ENCODE measurements at regions not wholly inside any gene's neighbourhood (a gene's known extent, or its start where the extent isn't known, plus 50 kb on each side); places are given as distances from the start of the nearest gene placed in this dataset.

DNA sequence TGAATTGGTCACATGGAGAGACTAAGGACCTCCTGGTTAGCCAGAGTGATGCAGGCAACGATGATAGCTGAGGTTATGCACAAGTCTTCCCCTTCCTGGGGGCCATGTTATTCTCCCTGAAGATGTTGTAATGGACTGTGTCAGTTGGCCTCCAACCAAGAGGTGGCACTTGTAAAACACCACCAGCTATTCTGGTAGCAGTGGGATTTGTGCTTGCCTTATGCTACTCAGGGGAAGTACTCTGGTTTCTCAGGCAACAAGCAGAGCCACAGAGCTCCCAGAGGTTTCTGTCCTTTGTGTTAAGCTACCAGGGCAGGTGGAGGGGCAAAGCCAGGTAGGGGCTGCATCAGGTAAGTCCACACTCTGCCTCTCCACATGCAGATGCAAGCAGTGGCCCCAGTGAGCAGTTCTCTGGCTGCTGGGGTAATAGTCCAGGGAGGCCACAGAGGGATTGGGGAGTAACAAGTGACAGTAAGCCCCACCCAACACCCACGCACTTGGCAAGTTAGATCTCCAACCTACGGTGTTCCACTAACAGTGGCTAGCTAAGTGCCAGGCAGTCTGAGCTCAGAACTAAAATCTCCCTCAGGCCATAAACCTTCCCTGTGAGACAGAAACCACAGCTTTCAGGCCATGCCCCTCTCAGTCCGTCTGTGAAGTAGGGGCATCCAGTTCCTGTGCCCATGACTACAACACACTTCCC lies 99.7 kb downstream of the RND3 start:
- TF ChIP-seq, protein P1, sequence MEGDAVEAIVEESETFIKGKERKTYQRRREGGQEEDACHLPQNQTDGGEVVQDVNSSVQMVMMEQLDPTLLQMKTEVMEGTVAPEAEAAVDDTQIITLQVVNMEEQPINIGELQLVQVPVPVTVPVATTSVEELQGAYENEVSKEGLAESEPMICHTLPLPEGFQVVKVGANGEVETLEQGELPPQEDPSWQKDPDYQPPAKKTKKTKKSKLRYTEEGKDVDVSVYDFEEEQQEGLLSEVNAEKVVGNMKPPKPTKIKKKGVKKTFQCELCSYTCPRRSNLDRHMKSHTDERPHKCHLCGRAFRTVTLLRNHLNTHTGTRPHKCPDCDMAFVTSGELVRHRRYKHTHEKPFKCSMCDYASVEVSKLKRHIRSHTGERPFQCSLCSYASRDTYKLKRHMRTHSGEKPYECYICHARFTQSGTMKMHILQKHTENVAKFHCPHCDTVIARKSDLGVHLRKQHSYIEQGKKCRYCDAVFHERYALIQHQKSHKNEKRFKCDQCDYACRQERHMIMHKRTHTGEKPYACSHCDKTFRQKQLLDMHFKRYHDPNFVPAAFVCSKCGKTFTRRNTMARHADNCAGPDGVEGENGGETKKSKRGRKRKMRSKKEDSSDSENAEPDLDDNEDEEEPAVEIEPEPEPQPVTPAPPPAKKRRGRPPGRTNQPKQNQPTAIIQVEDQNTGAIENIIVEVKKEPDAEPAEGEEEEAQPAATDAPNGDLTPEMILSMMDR (optimal IDR thresholded peaks at IDR 0.05 in 1 of 3, IDR thresholded peaks at IDR 0.05 in 1 of 3, conservative IDR thresholded peaks at IDR 0.05 in 1 of 3; ENCODE audit: extremely low read depth in 1 of 3, insufficient read depth in 2 of 3, low read length in 3 of 3) = no peak
- TF ChIP-seq EZH2 (IDR thresholded peaks at IDR 0.05; ENCODE audit: low read length) = no peak
- no peaks in the 10 kb centered on the region for H3K4me1 ChIP-seq (ENCODE audit: control insufficient read depth, extremely low read depth, insufficient read depth, low read length)
- H3K79me2 ChIP-seq (ENCODE audit: control insufficient read depth, insufficient read depth, low read length) = no peaks in the 10 kb centered on the region
- H3K9me3 ChIP-seq (ENCODE audit: control insufficient read depth, low read depth, low read length) = no peaks in the 10 kb centered on the region
- no peak overlapping the region for H3K4me3 ChIP-seq (ENCODE audit: control insufficient read depth in 2 of 3, extremely low read depth in 1 of 3, insufficient read depth in 2 of 3, low read depth in 1 of 3, low read length in 3 of 3)
- no peaks in the 10 kb centered on the region for H3K9me1 ChIP-seq (ENCODE audit: control insufficient read depth, extremely low read depth, insufficient read depth, low read length)
- no peak overlapping the region for H3K27ac ChIP-seq (ENCODE audit: control insufficient read depth, insufficient read depth, low read length)
- H2AFZ ChIP-seq (ENCODE audit: control insufficient read depth, low read length) = no peak overlapping the region
- no peak overlapping the region for H3K9ac ChIP-seq (ENCODE audit: control insufficient read depth, extremely low read depth, insufficient read depth, low read length)
- H4K20me1 ChIP-seq (ENCODE audit: control insufficient read depth, extremely low read depth, insufficient read depth, low read length) = no peaks in the 10 kb centered on the region
- H3K27me3 ChIP-seq (ENCODE audit: control insufficient read depth, extremely low read depth, insufficient read depth, low read length) = no peaks in the 10 kb centered on the region
- no peaks in the 10 kb centered on the region for H3K36me3 ChIP-seq (ENCODE audit: control insufficient read depth in 2 of 2, extremely low read depth in 1 of 2, insufficient read depth in 2 of 2, low read length in 2 of 2)
- FAIRE-seq (no peak), DNase-seq (ENCODE audit: low read depth, low spot score) (no peak)
- dilution Hi-C loops (cut with MboI; ENCODE audit: extremely low pct_ligation_motif_present, low sequenced_read_pairs) = no loop called here
- no peak overlapping the region for H3K4me2 ChIP-seq (ENCODE audit: control insufficient read depth, extremely low read depth, insufficient read depth, low read depth, low read length)

DNA sequence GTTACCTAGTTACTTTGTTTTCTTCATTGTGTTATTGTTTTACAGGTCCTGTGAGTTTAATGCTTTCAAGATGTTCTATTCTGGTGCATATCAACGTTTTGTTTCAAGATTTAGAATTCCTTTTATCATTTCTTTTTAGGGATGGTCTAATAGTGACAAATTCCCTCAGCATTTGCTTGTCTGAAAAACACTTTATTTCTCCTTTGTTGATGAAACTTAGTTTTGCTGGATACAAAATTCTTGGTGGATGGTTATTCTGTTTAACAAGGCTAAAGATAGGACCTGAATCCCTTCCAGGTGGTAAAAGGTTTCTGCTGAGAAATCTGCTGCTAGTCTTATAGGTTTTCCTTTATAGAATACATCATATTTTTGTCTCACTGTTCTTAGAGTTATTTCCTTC lies 102.3 kb downstream of the RND3 start:
- H3K27me3 ChIP-seq (ENCODE audit: control insufficient read depth, extremely low read depth, insufficient read depth, low read length) = no peaks in the 10 kb centered on the region
- H3K4me3 ChIP-seq (ENCODE audit: control insufficient read depth in 2 of 3, extremely low read depth in 1 of 3, insufficient read depth in 2 of 3, low read depth in 1 of 3, low read length in 3 of 3) = no peak overlapping the region
- TF ChIP-seq, protein P1 (optimal IDR thresholded peaks at IDR 0.05 in 1 of 3, IDR thresholded peaks at IDR 0.05 in 1 of 3, conservative IDR thresholded peaks at IDR 0.05 in 1 of 3; ENCODE audit: extremely low read depth in 1 of 3, insufficient read depth in 2 of 3, low read length in 3 of 3) = no peak
- no peak for TF ChIP-seq EZH2 (IDR thresholded peaks at IDR 0.05; ENCODE audit: low read length)
- no peaks in the 10 kb centered on the region for H3K36me3 ChIP-seq (ENCODE audit: control insufficient read depth in 2 of 2, extremely low read depth in 1 of 2, insufficient read depth in 2 of 2, low read length in 2 of 2)
- no peak overlapping the region for H3K9ac ChIP-seq (ENCODE audit: control insufficient read depth, extremely low read depth, insufficient read depth, low read length)
- H2AFZ ChIP-seq (ENCODE audit: control insufficient read depth, low read length) = no peak overlapping the region
- dilution Hi-C loops (cut with MboI; ENCODE audit: extremely low pct_ligation_motif_present, low sequenced_read_pairs) = no loop called here
- H3K9me1 ChIP-seq (ENCODE audit: control insufficient read depth, extremely low read depth, insufficient read depth, low read length) = no peaks in the 10 kb centered on the region
- DNase-seq (ENCODE audit: low read depth, low spot score) (no peak), FAIRE-seq (no peak)
- H3K9me3 ChIP-seq (ENCODE audit: control insufficient read depth, low read depth, low read length) = no peaks in the 10 kb centered on the region
- no peak overlapping the region for H3K27ac ChIP-seq (ENCODE audit: control insufficient read depth, insufficient read depth, low read length)
- no peak overlapping the region for H3K4me2 ChIP-seq (ENCODE audit: control insufficient read depth, extremely low read depth, insufficient read depth, low read depth, low read length)
- no peaks in the 10 kb centered on the region for H3K79me2 ChIP-seq (ENCODE audit: control insufficient read depth, insufficient read depth, low read length)
- no peaks in the 10 kb centered on the region for H4K20me1 ChIP-seq (ENCODE audit: control insufficient read depth, extremely low read depth, insufficient read depth, low read length)
- no peaks in the 10 kb centered on the region for H3K4me1 ChIP-seq (ENCODE audit: control insufficient read depth, extremely low read depth, insufficient read depth, low read length)

Data from keratinocyte (primary cell).